NOMO-1 (cell line): ENCODE measurements at regions not wholly inside any gene's neighbourhood (a gene's known extent, or its start where the extent isn't known, plus 50 kb on each side); places are given as distances from the start of the nearest gene placed in this dataset.

ENCODE experiments used
- DNase-seq, 2 experiments: peaks; one replicate each; lab custom pipeline; 2025; ENCODE audit not compliant: unreplicated experiment in 2 of 2; lab: John Stamatoyannopoulos, UW

DNA sequence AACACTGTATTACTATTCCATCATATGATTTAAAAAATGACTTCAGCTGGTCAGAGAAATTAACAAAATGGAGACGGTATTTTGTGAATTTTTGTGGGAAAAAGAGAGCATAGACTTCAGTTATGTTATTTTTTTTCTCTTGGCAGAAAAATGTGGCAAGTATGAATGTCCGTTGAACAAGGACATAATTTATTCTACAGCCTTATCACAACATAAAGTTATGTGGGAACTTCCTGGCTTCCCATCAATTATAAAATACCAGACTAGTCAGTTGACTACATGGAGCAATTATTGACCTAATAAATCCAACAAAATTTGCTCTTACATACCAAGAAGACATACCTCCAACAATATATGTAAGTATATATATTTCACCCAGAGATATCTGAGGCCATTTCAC lies 88.6 kb upstream of the PPP1R3A start:
- no peak for DNase-seq

DNA sequence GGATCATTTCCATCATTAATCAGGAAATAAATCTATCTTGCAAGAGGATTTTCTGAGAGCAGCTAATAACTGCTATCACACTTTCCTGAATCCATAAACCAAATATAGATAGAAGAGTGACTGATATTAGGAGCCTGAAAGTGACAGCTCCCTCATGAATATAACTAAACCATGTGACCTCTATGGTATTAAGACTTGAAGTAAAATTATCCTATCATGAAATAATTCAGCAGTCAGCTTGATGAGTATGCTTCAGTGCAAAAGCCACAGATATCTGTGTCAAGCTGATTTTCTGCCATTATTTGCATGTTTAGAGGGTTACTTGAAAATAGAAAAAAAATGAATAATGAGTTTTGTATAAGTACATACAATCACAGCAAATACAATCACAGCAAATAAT lies 80.1 kb upstream of the PPP1R3A start:
- DNase-seq: no peak

DNA sequence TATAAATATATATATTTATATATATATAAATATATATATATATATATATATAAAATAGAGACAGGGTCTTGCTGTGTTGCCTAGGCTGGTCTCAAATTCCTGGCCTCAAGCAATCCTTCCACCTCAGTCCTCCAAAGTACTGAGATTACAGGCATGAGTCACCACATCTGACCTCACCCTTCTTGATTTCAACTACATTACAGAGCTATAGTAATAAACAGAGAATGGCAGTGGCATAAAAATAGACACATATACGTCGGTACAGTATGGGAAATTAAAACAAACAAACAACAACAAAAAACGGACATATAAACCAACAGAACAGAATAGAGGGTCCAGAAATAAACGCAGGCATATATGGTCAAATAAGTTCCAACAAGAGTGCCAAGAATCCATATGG lies 77.6 kb upstream of the PPP1R3A start:
- no peak for DNase-seq

DNA sequence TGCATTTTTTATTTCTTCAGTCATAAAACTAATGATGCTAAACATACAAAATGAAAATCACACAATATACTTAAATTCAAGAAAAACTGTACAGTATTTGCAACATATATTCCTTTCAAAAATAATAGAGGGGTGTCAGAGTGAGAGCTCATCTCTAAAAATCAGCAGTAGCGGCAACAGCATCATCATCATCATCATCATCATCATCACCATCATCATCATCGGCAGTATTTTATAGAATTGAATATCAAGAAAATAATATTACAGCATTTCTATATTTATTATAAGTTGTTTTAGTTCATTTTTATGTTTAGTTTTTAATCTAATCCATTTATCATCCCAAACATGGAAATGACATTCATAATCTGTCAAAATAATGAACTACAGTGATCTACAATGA lies 67.4 kb upstream of the PPP1R3A start:
- no peak for DNase-seq

DNA sequence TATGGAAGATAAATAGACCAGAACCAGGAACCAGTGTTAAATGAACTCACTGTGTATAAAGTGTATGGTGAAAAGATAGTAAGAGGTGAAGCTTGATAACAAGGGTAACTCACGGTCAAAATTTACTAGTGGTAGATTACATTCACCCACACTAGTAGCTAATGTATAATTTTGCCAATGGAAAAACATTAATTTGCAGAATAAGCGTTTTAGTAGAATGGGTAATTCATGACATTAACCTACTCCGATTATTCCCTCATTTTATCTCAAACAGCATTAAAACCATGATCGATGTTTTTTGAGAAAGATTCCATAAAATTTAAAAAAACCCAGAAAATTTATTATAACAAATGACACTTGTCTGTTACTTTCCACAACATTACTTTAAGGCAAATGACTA lies 57.7 kb upstream of the PPP1R3A start:
- no peak for DNase-seq

DNA sequence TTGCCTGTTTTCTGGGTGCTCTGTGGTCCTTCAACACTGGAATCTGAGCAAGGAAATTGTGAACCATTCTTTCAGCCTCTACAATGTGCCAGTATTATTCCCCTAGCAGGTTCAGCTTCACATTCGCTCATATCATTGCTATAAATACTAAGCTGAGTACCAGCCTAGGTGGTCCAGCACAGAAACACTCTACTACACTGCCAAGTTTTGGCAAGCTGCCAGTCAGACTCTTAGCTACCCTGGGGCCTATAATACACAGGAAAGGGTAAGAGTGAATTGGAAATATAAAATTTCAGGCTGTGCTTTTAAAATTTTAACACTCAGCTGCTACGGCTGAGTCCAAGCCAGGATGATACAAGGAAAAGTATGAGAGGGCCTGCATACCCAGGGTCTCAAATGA lies 49.9 kb upstream of the PPP1R3A start:
- no peak for DNase-seq
